Ovary (tissue), 3 donors: ENCODE measurements at regions not wholly inside any gene's neighbourhood (a gene's known extent, or its start where the extent isn't known, plus 50 kb on each side); places are given as distances from the start of the nearest gene placed in this dataset.

Experiments
- POLR2A ChIP-seq: fragments of 450-650 bp; IDR thresholded peaks from one replicate; pipeline ENCODE4 v1.6.1; 2017; ENCODE audit warnings: antibody characterized with exemption, mild to moderate bottlenecking, moderate library complexity
- TF ChIP-seq, protein P1 (sequence below), 3 donors: fragments of 450-650 bp in 2 of 3; fragments of 200-600 bp in 1 of 3; IDR thresholded peaks; one replicate each; pipeline versions ENCODE4 v1.5.1 to v1.8.0; 2016 to 2022; ENCODE audit warnings: antibody characterized with exemption in 3 of 3, mild to moderate bottlenecking in 1 of 3
- donor health status: DM: no; HTN: no; CAD: no.

GRCh38 chr4:27728892-27729291, 868.3 kb downstream of the STIM2 start:
- TF ChIP-seq, protein P1, sequence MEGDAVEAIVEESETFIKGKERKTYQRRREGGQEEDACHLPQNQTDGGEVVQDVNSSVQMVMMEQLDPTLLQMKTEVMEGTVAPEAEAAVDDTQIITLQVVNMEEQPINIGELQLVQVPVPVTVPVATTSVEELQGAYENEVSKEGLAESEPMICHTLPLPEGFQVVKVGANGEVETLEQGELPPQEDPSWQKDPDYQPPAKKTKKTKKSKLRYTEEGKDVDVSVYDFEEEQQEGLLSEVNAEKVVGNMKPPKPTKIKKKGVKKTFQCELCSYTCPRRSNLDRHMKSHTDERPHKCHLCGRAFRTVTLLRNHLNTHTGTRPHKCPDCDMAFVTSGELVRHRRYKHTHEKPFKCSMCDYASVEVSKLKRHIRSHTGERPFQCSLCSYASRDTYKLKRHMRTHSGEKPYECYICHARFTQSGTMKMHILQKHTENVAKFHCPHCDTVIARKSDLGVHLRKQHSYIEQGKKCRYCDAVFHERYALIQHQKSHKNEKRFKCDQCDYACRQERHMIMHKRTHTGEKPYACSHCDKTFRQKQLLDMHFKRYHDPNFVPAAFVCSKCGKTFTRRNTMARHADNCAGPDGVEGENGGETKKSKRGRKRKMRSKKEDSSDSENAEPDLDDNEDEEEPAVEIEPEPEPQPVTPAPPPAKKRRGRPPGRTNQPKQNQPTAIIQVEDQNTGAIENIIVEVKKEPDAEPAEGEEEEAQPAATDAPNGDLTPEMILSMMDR (IDR thresholded peaks at IDR 0.05): no peak
- TF ChIP-seq POLR2A: no peak
